LNCAP (cell line): ENCODE measurements at regions not wholly inside any gene's neighbourhood (a gene's known extent, or its start where the extent isn't known, plus 50 kb on each side); places are given as distances from the start of the nearest gene placed in this dataset.

Source experiments
- CTCF ChIP-seq: fragments of 450-650 bp; IDR thresholded peaks from 2 replicates; pipeline ENCODE4 v1.5.1; 2017; ENCODE audit warnings: mild to moderate bottlenecking

- no peak for TF ChIP-seq CTCF
These were observed 338.6 kb upstream of the ARGLU1 start for GRCh38 chr13:106906426-106906996.

GRCh38 chr13:106905380-106906162, 337.6 kb upstream of the ARGLU1 start:
- no peak for TF ChIP-seq CTCF

- TF ChIP-seq CTCF = no peak
These were observed 331.5 kb upstream of the ARGLU1 start for GRCh38 chr13:106899442-106899841.

- no peak for TF ChIP-seq CTCF
These were observed 330.3 kb upstream of the ARGLU1 start for GRCh38 chr13:106898231-106898630.

GRCh38 chr13:106888148-106888547, 320.2 kb upstream of the ARGLU1 start:
- TF ChIP-seq CTCF = no peak

- no peak for TF ChIP-seq CTCF
These were observed 319.7 kb upstream of the ARGLU1 start for GRCh38 chr13:106887686-106888085.

GRCh38 chr13:106883976-106884375, 316.0 kb upstream of the ARGLU1 start:
- TF ChIP-seq CTCF = no peak
